NCI-H146 (cell line): ENCODE measurements at regions not wholly inside any gene's neighbourhood (a gene's known extent, or its start where the extent isn't known, plus 50 kb on each side); places are given as distances from the start of the nearest gene placed in this dataset.

Experiments
- DNase-seq: peaks from one replicate; lab custom pipeline; 2025; lab: John Stamatoyannopoulos, UW

DNA sequence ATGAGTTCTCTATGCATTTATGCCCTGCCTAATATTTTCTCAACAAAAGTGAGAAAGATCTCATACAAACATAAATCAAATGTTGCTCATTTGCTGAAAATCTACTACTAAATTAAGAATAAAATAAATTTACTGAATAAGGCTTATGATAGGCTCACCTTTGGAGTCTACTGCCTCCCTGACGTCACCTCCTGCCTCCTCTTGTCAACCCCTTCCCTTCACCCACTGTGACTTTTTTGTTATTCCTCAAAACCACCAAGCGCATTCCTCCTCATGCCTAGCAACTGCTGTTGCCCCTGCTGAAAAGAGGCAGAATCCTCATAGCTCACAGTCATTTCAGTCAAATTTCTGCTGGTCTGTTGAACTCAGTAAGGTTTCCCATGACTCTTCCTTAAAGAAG is 2422.2 kb downstream of the TP53TG3F start:
- DNase-seq, result no peak

DNA sequence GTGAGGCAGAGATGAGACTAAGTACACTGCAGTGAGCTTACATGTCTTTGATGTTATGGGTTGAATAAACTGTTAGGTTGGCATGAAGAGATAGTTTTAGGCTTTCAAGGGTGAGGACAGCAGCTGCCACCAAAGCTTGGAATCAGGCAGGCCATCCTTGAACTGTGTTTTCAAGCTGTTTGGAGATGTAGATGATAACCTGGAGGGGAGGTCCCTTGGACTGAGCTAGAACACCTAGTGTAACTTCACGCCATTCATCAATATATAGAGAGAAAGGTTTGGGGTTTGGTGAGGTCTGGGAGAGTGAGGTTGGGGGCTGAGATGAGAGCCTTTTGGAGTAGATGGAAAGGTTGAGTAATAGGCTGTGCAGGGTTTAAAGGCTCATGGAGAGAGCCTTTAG is 2447.0 kb downstream of the TP53TG3F start:
- DNase-seq, result no peak

DNA sequence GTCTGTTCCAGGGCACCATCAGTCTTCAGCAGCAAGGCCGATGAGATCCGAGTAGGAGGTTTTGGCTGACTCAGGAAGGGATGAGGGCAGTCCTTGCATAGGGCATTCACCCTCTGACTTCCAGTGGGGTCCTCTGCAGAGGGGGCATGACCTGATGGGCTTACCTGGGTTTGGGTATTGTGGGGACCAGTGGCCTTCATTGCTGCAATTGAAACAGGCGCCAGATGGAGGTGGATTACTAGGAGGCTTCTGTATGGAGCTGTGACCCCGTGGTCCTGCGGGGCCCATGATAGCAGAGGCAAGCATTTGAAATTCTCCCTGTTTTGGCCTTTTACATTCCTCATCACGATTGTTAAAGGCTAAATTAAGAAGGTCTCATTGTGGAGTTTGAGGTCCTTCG is 2448.7 kb downstream of the TP53TG3F start:
- no peak for DNase-seq

GRCh38 chr16:35908942-35909341 is 2449.5 kb downstream of the TP53TG3F start:
- no peak for DNase-seq

DNA sequence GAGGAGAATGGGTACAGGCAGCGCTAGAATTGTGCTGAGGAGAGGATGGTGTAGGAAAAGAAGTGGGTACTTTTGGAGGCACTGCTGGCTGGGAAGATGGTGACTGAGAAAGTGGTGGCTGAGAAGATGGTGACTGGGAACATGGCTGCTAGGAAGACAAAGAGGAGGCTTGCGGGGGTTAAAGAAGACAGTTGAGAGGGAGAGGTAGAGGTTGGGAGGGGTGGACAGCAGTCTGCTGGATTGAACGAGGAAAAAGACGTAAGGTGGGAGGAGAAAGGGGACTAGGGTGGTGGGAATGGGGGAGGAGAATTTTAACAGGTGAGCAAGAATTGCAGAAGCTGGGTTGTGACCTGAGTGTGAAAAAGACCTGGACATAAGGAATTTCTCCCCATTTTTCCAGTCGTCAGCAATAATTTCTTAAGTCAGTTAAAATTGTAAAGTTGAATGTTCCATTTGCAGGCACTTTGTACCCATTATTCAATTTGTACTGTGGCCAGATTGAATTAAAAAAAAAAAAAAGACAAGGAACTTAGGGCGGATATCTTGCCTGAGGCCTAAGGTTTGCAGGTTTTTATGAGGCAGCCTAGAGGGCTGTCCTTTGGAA is 2450.0 kb downstream of the TP53TG3F start:
- no peak for DNase-seq

DNA sequence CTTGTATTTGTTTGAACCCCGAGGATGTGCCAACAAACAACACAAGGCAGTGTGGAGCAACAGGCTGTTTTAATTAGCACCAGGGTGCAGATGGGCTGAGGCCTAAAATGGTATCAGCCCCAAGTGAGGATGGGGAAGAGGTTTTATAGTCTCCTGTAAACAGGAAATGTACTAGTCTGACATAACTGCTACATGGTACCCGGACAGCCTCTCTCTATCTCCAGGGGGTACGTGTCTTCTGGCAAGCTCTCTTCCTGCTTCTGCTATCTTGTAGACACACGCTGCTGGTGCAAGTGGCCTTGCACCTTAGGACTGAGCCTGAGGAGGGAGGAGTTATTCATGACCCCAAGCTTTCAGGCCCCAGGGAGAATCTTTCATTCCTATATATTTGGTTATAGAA is 2451.0 kb downstream of the TP53TG3F start:
- no peak for DNase-seq

GRCh38 chr16:35911899-35912298 is 2452.5 kb downstream of the TP53TG3F start:
- DNase-seq, result no peak

- no peak for DNase-seq
These were observed 2472.3 kb downstream of the TP53TG3F start for GRCh38 chr16:35931722-35932121.
